Activated naive CD8-positive, alpha-beta T cell treated with anti-CD3 and anti-CD28 coated beads, Interleukin-2, amount 50 U/mL, for 24 hours (primary cell): ENCODE measurements at regions not wholly inside any gene's neighbourhood (a gene's known extent, or its start where the extent isn't known, plus 50 kb on each side); places are given as distances from the start of the nearest gene placed in this dataset.

Source experiments
- ATAC-seq: fragments of 150-1000 bp; cut with Tn5 transposase; one replicate; pipeline ENCODE4 v1.10.0; 2021
- DNase-seq: peaks from one replicate; pipeline ENCODE4 v3.0.0; 2021
- H3K27ac Mint-ChIP-seq: one replicate; pipeline ENCODE4 v1.8.0; 2021; ENCODE audit warnings: mild to moderate bottlenecking, mixed read lengths
- H3K27me3 Mint-ChIP-seq: one replicate; pipeline ENCODE4 v1.8.0; 2021; ENCODE audit warnings: mixed read lengths
- H3K36me3 Mint-ChIP-seq: one replicate; pipeline ENCODE4 v1.8.0; 2021; ENCODE audit warnings: low read depth, mixed read lengths
- H3K4me1 Mint-ChIP-seq: one replicate; pipeline ENCODE4 v1.8.0; 2021; ENCODE audit warnings: mixed read lengths
- H3K4me3 Mint-ChIP-seq: one replicate; pipeline ENCODE4 v1.8.0; 2021; ENCODE audit warnings: mild to moderate bottlenecking, moderate library complexity, mixed read lengths
- H3K9me3 Mint-ChIP-seq: one replicate; pipeline ENCODE4 v1.8.0; 2021; ENCODE audit warnings: mixed read lengths

GRCh38 chr2:51219468-51219867, 187.5 kb upstream of the NRXN1 start:
- no peaks in the 10 kb centered on the region for H3K27me3 Mint-ChIP-seq
- no peak overlapping the region for H3K4me3 Mint-ChIP-seq
- H3K9me3 Mint-ChIP-seq, result peaks cover 9% of the 10 kb centered on the region
- no peak overlapping the region for H3K27ac Mint-ChIP-seq
- DNase-seq (no peak), ATAC-seq (no peak)
- no peaks in the 10 kb centered on the region for H3K36me3 Mint-ChIP-seq
- H3K4me1 Mint-ChIP-seq, result no peaks in the 10 kb centered on the region

GRCh38 chr2:51218047-51218446, 186.1 kb upstream of the NRXN1 start:
- Mint-ChIP-seq H3K27me3 (no peaks in the 10 kb centered on the region), H3K36me3 (no peaks in the 10 kb centered on the region), H3K9me3 (peaks cover 9% of the 10 kb centered on the region), H3K27ac (no peak overlapping the region), H3K4me1 (no peaks in the 10 kb centered on the region), H3K4me3 (no peak overlapping the region)
- DNase-seq (no peak), ATAC-seq (no peak)

GRCh38 chr2:51213826-51214225, 181.9 kb upstream of the NRXN1 start:
- H3K4me3 Mint-ChIP-seq, result no peak overlapping the region
- no peak for DNase-seq
- no peaks in the 10 kb centered on the region for H3K36me3 Mint-ChIP-seq
- no peak overlapping the region for H3K27ac Mint-ChIP-seq
- H3K4me1 Mint-ChIP-seq, result no peaks in the 10 kb centered on the region
- H3K9me3 Mint-ChIP-seq, result peaks cover 9% of the 10 kb centered on the region
- H3K27me3 Mint-ChIP-seq, result no peaks in the 10 kb centered on the region
- ATAC-seq, result no peak

GRCh38 chr2:51212374-51212773, 180.4 kb upstream of the NRXN1 start:
- H3K4me3 Mint-ChIP-seq, result no peak overlapping the region
- ATAC-seq, result no peak
- no peaks in the 10 kb centered on the region for H3K4me1 Mint-ChIP-seq
- H3K27ac Mint-ChIP-seq, result no peak overlapping the region
- H3K27me3 Mint-ChIP-seq, result no peaks in the 10 kb centered on the region
- H3K36me3 Mint-ChIP-seq, result no peaks in the 10 kb centered on the region
- H3K9me3 Mint-ChIP-seq, result peaks cover 12% of the 10 kb centered on the region
- DNase-seq, result no peak

GRCh38 chr2:51208521-51208920, 176.6 kb upstream of the NRXN1 start:
- H3K9me3 Mint-ChIP-seq, result peaks cover 12% of the 10 kb centered on the region
- DNase-seq (no peak), ATAC-seq (no peak)

GRCh38 chr2:51201295-51201694, 169.4 kb upstream of the NRXN1 start:
- H3K4me3 Mint-ChIP-seq, result no peak overlapping the region
- H3K4me1 Mint-ChIP-seq, result no peaks in the 10 kb centered on the region
- no peaks in the 10 kb centered on the region for H3K36me3 Mint-ChIP-seq
- H3K9me3 Mint-ChIP-seq, result peaks cover 16% of the 10 kb centered on the region
- H3K27me3 Mint-ChIP-seq, result no peaks in the 10 kb centered on the region
- ATAC-seq (no peak), DNase-seq (no peak)
- no peak overlapping the region for H3K27ac Mint-ChIP-seq

More at GRCh38 chr2:51208521-51208920, 176.6 kb upstream of the NRXN1 start:
- Mint-ChIP-seq H3K27ac (no peak overlapping the region), H3K27me3 (no peaks in the 10 kb centered on the region), H3K36me3 (no peaks in the 10 kb centered on the region), H3K4me1 (no peaks in the 10 kb centered on the region), H3K4me3 (no peak overlapping the region)

GRCh38 chr2:51194656-51195055, 162.7 kb upstream of the NRXN1 start:
- Mint-ChIP-seq H3K9me3 (peaks cover 28% of the 10 kb centered on the region), H3K36me3 (no peaks in the 10 kb centered on the region), H3K4me3 (no peak overlapping the region), H3K27ac (no peak overlapping the region), H3K27me3 (no peaks in the 10 kb centered on the region), H3K4me1 (no peaks in the 10 kb centered on the region)
- ATAC-seq (no peak), DNase-seq (no peak)

GRCh38 chr2:51170273-51170672, 138.3 kb upstream of the NRXN1 start:
- Mint-ChIP-seq H3K27me3 (no peaks in the 10 kb centered on the region), H3K9me3 (peaks cover 4% of the 10 kb centered on the region), H3K27ac (no peak overlapping the region), H3K4me3 (no peak overlapping the region), H3K4me1 (no peaks in the 10 kb centered on the region), H3K36me3 (no peaks in the 10 kb centered on the region)
- no peak for ATAC-seq
- DNase-seq, result no peak

- H3K27ac Mint-ChIP-seq, result no peak overlapping the region
- DNase-seq (no peak), ATAC-seq (no peak)
- peaks cover 4% of the 10 kb centered on the region for H3K9me3 Mint-ChIP-seq
- H3K4me3 Mint-ChIP-seq, result no peak overlapping the region
- H3K4me1 Mint-ChIP-seq, result no peaks in the 10 kb centered on the region
- no peaks in the 10 kb centered on the region for H3K36me3 Mint-ChIP-seq
- H3K27me3 Mint-ChIP-seq, result no peaks in the 10 kb centered on the region
These were observed 133.8 kb upstream of the NRXN1 start for GRCh38 chr2:51165534-51166260.

GRCh38 chr2:51158251-51158650, 126.3 kb upstream of the NRXN1 start:
- no peaks in the 10 kb centered on the region for H3K4me1 Mint-ChIP-seq
- no peaks in the 10 kb centered on the region for H3K9me3 Mint-ChIP-seq
- no peak overlapping the region for H3K4me3 Mint-ChIP-seq
- H3K27ac Mint-ChIP-seq, result no peak overlapping the region
- ATAC-seq (no peak), DNase-seq (no peak)
- no peaks in the 10 kb centered on the region for H3K36me3 Mint-ChIP-seq
- no peaks in the 10 kb centered on the region for H3K27me3 Mint-ChIP-seq

- Mint-ChIP-seq H3K27me3 (no peaks in the 10 kb centered on the region), H3K36me3 (no peaks in the 10 kb centered on the region), H3K4me1 (no peaks in the 10 kb centered on the region), H3K27ac (no peak overlapping the region), H3K9me3 (peaks cover 5% of the 10 kb centered on the region), H3K4me3 (no peak overlapping the region)
- DNase-seq (no peak), ATAC-seq (no peak)
These were observed 121.3 kb upstream of the NRXN1 start for GRCh38 chr2:51153236-51153635.

- no peak overlapping the region for H3K27ac Mint-ChIP-seq
- ATAC-seq (no peak), DNase-seq (no peak)
- H3K36me3 Mint-ChIP-seq, result no peaks in the 10 kb centered on the region
- no peaks in the 10 kb centered on the region for H3K4me1 Mint-ChIP-seq
- no peak overlapping the region for H3K4me3 Mint-ChIP-seq
- H3K9me3 Mint-ChIP-seq, result peaks cover 5% of the 10 kb centered on the region
- H3K27me3 Mint-ChIP-seq, result no peaks in the 10 kb centered on the region
These were observed 119.7 kb upstream of the NRXN1 start for GRCh38 chr2:51151490-51152140.

GRCh38 chr2:51149725-51150124, 117.8 kb upstream of the NRXN1 start:
- Mint-ChIP-seq H3K36me3 (no peaks in the 10 kb centered on the region), H3K27me3 (no peaks in the 10 kb centered on the region)

GRCh38 chr2:51145761-51146160, 113.8 kb upstream of the NRXN1 start:
- Mint-ChIP-seq H3K27ac (no peak overlapping the region), H3K4me3 (no peak overlapping the region), H3K36me3 (no peaks in the 10 kb centered on the region), H3K9me3 (peaks cover 13% of the 10 kb centered on the region), H3K4me1 (no peaks in the 10 kb centered on the region), H3K27me3 (no peaks in the 10 kb centered on the region)
- no peak for ATAC-seq
- DNase-seq, result no peak

More at GRCh38 chr2:51149725-51150124, 117.8 kb upstream of the NRXN1 start:
- Mint-ChIP-seq H3K27ac (no peak overlapping the region), H3K4me1 (no peaks in the 10 kb centered on the region), H3K4me3 (no peak overlapping the region), H3K9me3 (peaks cover 8% of the 10 kb centered on the region)
- ATAC-seq (no peak), DNase-seq (no peak)

- Mint-ChIP-seq H3K27me3 (no peaks in the 10 kb centered on the region), H3K27ac (no peak overlapping the region), H3K36me3 (no peaks in the 10 kb centered on the region), H3K4me3 (no peak overlapping the region), H3K4me1 (no peaks in the 10 kb centered on the region), H3K9me3 (peaks cover 14% of the 10 kb centered on the region)
- DNase-seq (no peak), ATAC-seq (no peak)
These were observed 88.9 kb upstream of the NRXN1 start for GRCh38 chr2:51120754-51121280.
